ENCODE measurements at regions not wholly inside any gene's neighbourhood (a gene's known extent, or its start where the extent isn't known, plus 50 kb on each side); places are given as distances from the start of the nearest gene placed in this dataset.

GRCh38 chr7:131218727-131219128, 108.9 kb upstream of the MKLN1 start:
- H3K4me1 ChIP-seq (ENCODE audit: control insufficient read depth in 5 of 5, insufficient read depth in 5 of 5, low read length in 5 of 5): peaks cover 0 to 3% (median 0%) of the 10 kb centered on the region in 5 donors
- no peak overlapping the region for H3K4me3 ChIP-seq
- TF ChIP-seq CTCF (IDR thresholded peaks at IDR 0.05; ENCODE audit: control extremely low read depth, extremely low read depth): no peak
- H3K27me3 ChIP-seq (ENCODE audit: control insufficient read depth in 3 of 3, insufficient read depth in 3 of 3, low read length in 2 of 3): no peaks in the 10 kb centered on the region
- DNase-seq: no peak
- no peak overlapping the region for H3K9ac ChIP-seq (ENCODE audit: insufficient read depth in 1 of 2, low read length in 2 of 2)
- WGBS, 2 donors: 41 to 61% methylated on average over 3 of the region's 3 CpGs
- H3K27ac ChIP-seq (ENCODE audit: low read depth in 1 of 2, low read length in 1 of 2): no peak overlapping the region
- no peaks in the 10 kb centered on the region for H3K36me3 ChIP-seq (ENCODE audit: control insufficient read depth in 4 of 4, insufficient read depth in 4 of 4, low read length in 4 of 4)
- no peak for ATAC-seq (ENCODE audit: insufficient read depth, low FRiP score)
- H3K9me3 ChIP-seq (ENCODE audit: control insufficient read depth in 4 of 4, insufficient read depth in 3 of 4, low read length in 3 of 4): no peaks in the 10 kb centered on the region

- Histone ChIP-seq H3K27ac (ENCODE audit: low read depth in 1 of 2, low read length in 1 of 2) (peak overlapping the region in 1 of 2 donors; percentile 24), H3K4me3 (no peak overlapping the region), H3K36me3 (ENCODE audit: control insufficient read depth in 4 of 4, insufficient read depth in 4 of 4, low read length in 4 of 4) (no peaks in the 10 kb centered on the region), H3K27me3 (ENCODE audit: control insufficient read depth in 3 of 3, insufficient read depth in 3 of 3, low read length in 2 of 3) (no peaks in the 10 kb centered on the region), H3K9me3 (ENCODE audit: control insufficient read depth in 4 of 4, insufficient read depth in 3 of 4, low read length in 3 of 4) (no peaks in the 10 kb centered on the region), H3K4me1 (ENCODE audit: control insufficient read depth in 5 of 5, insufficient read depth in 5 of 5, low read length in 5 of 5) (peaks cover 0 to 3% (median 0%) of the 10 kb centered on the region in 5 donors), H3K9ac (ENCODE audit: insufficient read depth in 1 of 2, low read length in 2 of 2) (no peak overlapping the region)
- peak; percentile 66 for ATAC-seq (ENCODE audit: insufficient read depth, low FRiP score)
- no peak for TF ChIP-seq CTCF (IDR thresholded peaks at IDR 0.05; ENCODE audit: control extremely low read depth, extremely low read depth)
- 22 to 43% methylated on average over 8 of the region's 8 CpGs for WGBS, 2 donors
- peak in 2 of 3 donors; percentile 4 to 14 for DNase-seq
These were observed 108.2 kb upstream of the MKLN1 start for GRCh38 chr7:131219312-131220041.

- H3K9ac ChIP-seq (ENCODE audit: insufficient read depth in 1 of 2, low read length in 2 of 2): no peak overlapping the region
- no peak for ATAC-seq (ENCODE audit: insufficient read depth, low FRiP score)
- H3K27ac ChIP-seq (ENCODE audit: low read depth in 1 of 2, low read length in 1 of 2): no peak overlapping the region
- no peaks in the 10 kb centered on the region for H3K36me3 ChIP-seq (ENCODE audit: control insufficient read depth in 4 of 4, insufficient read depth in 4 of 4, low read length in 4 of 4)
- H3K9me3 ChIP-seq (ENCODE audit: control insufficient read depth in 4 of 4, insufficient read depth in 3 of 4, low read length in 3 of 4): no peaks in the 10 kb centered on the region
- DNase-seq: no peak
- H3K27me3 ChIP-seq (ENCODE audit: control insufficient read depth in 3 of 3, insufficient read depth in 3 of 3, low read length in 2 of 3): no peaks in the 10 kb centered on the region
- peaks cover 0 to 5% (median 1%) of the 10 kb centered on the region in 5 donors for H3K4me1 ChIP-seq (ENCODE audit: control insufficient read depth in 5 of 5, insufficient read depth in 5 of 5, low read length in 5 of 5)
- no peak overlapping the region for H3K4me3 ChIP-seq
- TF ChIP-seq CTCF (IDR thresholded peaks at IDR 0.05; ENCODE audit: control extremely low read depth, extremely low read depth): no peak
- WGBS, 2 donors: 96% methylated on average over 3 of the region's 3 CpGs
These were observed 106.6 kb upstream of the MKLN1 start for GRCh38 chr7:131221061-131221460.
